H1 (cell line): ENCODE measurements at regions not wholly inside any gene's neighbourhood (a gene's known extent, or its start where the extent isn't known, plus 50 kb on each side); places are given as distances from the start of the nearest gene placed in this dataset.

Experiments
- CTCF ChIA-PET: fragments of 300-600 bp; sonication (Branson Sonifier 250); formaldehyde crosslinking; loops from one replicate; lab custom pipeline; 2021; ENCODE audit not compliant: partially characterized antibody; lab: Charles Lee
- POLR2A ChIA-PET: fragments of 300-600 bp; sonication (Branson Sonifier 250); formaldehyde crosslinking; loops from one replicate; lab custom pipeline; 2021; ENCODE audit warnings: inconsistent platforms; ENCODE audit not compliant: partially characterized antibody; lab: Charles Lee
- DNase-seq, 2 experiments: peaks; one replicate each; pipeline versions ENCODE4 v3.0.0 to v3.0.0-alpha.2; 2010 to 2022; ENCODE audit warnings: low spot score in 2 of 2, low read depth in 1 of 2, mixed read lengths in 1 of 2
- FAIRE-seq: peaks from 2 replicates; lab custom pipeline; 2011; peaks lifted over from hg19 to GRCh38; lab: Jason Lieb, UNC
- H2AFZ ChIP-seq: 2 replicates; pipeline ENCODE4 v1.8.1; 2012; ENCODE audit warnings: low read length, inconsistent platforms
- H2AK5ac ChIP-seq: 2 replicates; pipeline ENCODE4 v1.6.1; 2013; ENCODE audit warnings: low read depth, low read length
- H2BK120ac ChIP-seq: replicated peaks from 2 replicates; pipeline ENCODE3; 2013; ENCODE audit warnings: low read depth, low read length, inconsistent platforms
- H2BK12ac ChIP-seq: 2 replicates; pipeline ENCODE4 v1.6.1; 2013; ENCODE audit warnings: low read depth, low read length
- H2BK15ac ChIP-seq: 2 replicates; pipeline ENCODE4 v1.6.1; 2013; ENCODE audit warnings: low read length
- H2BK20ac ChIP-seq: 2 replicates; pipeline ENCODE4 v1.6.1; 2013; ENCODE audit warnings: low read length
- H2BK5ac ChIP-seq: 2 replicates; pipeline ENCODE4 v1.6.1; 2013; ENCODE audit warnings: low read depth, low read length
- H3K14ac ChIP-seq: 2 replicates; pipeline ENCODE4 v1.6.1; 2013; ENCODE audit warnings: inconsistent platforms; ENCODE audit not compliant: insufficient read length
- H3K18ac ChIP-seq: 2 replicates; pipeline ENCODE4 v1.6.1; 2013; ENCODE audit warnings: low read length; ENCODE audit errors: extremely low read depth
- H3K23ac ChIP-seq: 2 replicates; pipeline ENCODE4 v1.6.1; 2013; ENCODE audit warnings: inconsistent platforms; ENCODE audit not compliant: insufficient read length
- H3K23me2 ChIP-seq: 2 replicates; pipeline ENCODE4 v1.6.1; 2013; ENCODE audit warnings: low read depth, low read length
- H3K27ac ChIP-seq: 2 replicates; pipeline ENCODE4 v1.6.1; 2011; ENCODE audit warnings: low read depth, low read length, inconsistent platforms
- H3K27me3 ChIP-seq, 4 experiments: replicated peaks in 1 of 4; 1 replicate in 1 of 4; 2 replicates in 3 of 4; pipeline versions ENCODE4 v1.6.1 to v1.8.1; 2011 to 2013; ENCODE audit warnings: low read length in 3 of 4, mild to moderate bottlenecking in 3 of 4, inconsistent platforms in 2 of 4, mixed read lengths in 2 of 4, moderate library complexity in 1 of 4; ENCODE audit not compliant: control insufficient read depth in 3 of 4, insufficient read depth in 3 of 4; ENCODE audit errors: extremely low read depth in 1 of 4
- H3K36me3 ChIP-seq, 4 experiments: 2 replicates each; pipeline versions ENCODE4 v1.6.1 to v1.8.1; 2011 to 2013; ENCODE audit warnings: mild to moderate bottlenecking in 4 of 4, low read length in 3 of 4, moderate library complexity in 2 of 4, control low read depth in 1 of 4, inconsistent platforms in 1 of 4; ENCODE audit not compliant: insufficient read depth in 4 of 4, control insufficient read depth in 2 of 4
- H3K4ac ChIP-seq: replicated peaks from 2 replicates; pipeline ENCODE3; 2013; ENCODE audit warnings: low read length, low read depth, mixed read lengths, inconsistent platforms; ENCODE audit not compliant: insufficient read length
- H3K4me1 ChIP-seq, 4 experiments: replicated peaks in 1 of 4; 1 replicate in 1 of 4; 2 replicates in 3 of 4; pipeline versions ENCODE4 v1.6.1 to v1.8.1; 2011 to 2013; ENCODE audit warnings: low read length in 3 of 4, inconsistent platforms in 2 of 4, mixed read lengths in 1 of 4; ENCODE audit not compliant: insufficient read depth in 4 of 4, control insufficient read depth in 3 of 4
- H3K4me2 ChIP-seq, 2 experiments: 2 replicates each; pipeline versions ENCODE4 v1.6.1 to v1.8.1; 2011 to 2013; ENCODE audit warnings: low read depth in 2 of 2, low read length in 2 of 2, control low read depth in 1 of 2, inconsistent platforms in 1 of 2, mild to moderate bottlenecking in 1 of 2; ENCODE audit not compliant: insufficient read depth in 1 of 2
- H3K4me3 ChIP-seq, 4 experiments: fragments of 200-600, 300-600 bp in 1 of 4; sonication (generic), shearing (Covaris generic), sonication (Bioruptor Twin) in 1 of 4; 2 replicates each; pipeline versions ENCODE4 v1.5.1 to v1.8.1; 2011 to 2016; ENCODE audit warnings: low read length in 4 of 4, low read depth in 3 of 4, control low read depth in 2 of 4, inconsistent platforms in 2 of 4, mild to moderate bottlenecking in 2 of 4, mixed read lengths in 1 of 4, moderate library complexity in 1 of 4; ENCODE audit not compliant: insufficient read depth in 2 of 4; ENCODE audit errors: extremely low read depth in 1 of 4
- H3K56ac ChIP-seq: replicated peaks from 2 replicates; pipeline ENCODE3; 2013; ENCODE audit warnings: low read depth, mild to moderate bottlenecking, mixed read lengths, low read length, inconsistent platforms; ENCODE audit not compliant: insufficient read length
- H3K79me1 ChIP-seq: 2 replicates; pipeline ENCODE4 v1.6.1; 2013; ENCODE audit warnings: low read depth, low read length, control low read depth
- H3K79me2 ChIP-seq, 2 experiments: 2 replicates each; pipeline versions ENCODE4 v1.6.1 to v1.8.1; 2012 to 2013; ENCODE audit warnings: low read length in 2 of 2, mild to moderate bottlenecking in 2 of 2, inconsistent platforms in 1 of 2; ENCODE audit not compliant: insufficient read depth in 2 of 2, control insufficient read depth in 1 of 2
- H3K9ac ChIP-seq, 4 experiments: replicated peaks in 1 of 4; 1 replicate in 1 of 4; 2 replicates in 3 of 4; pipeline versions ENCODE4 v1.6.1 to v1.8.1; 2011 to 2013; ENCODE audit warnings: low read depth in 3 of 4, low read length in 3 of 4, control low read depth in 2 of 4, mild to moderate bottlenecking in 2 of 4, moderate library complexity in 2 of 4, inconsistent platforms in 1 of 4; ENCODE audit errors: extremely low read depth in 1 of 4
- H3K9me3 ChIP-seq, 2 experiments: 2 replicates each; pipeline versions ENCODE4 v1.6.1 to v1.8.1; 2012 to 2013; ENCODE audit warnings: mild to moderate bottlenecking in 2 of 2, moderate library complexity in 2 of 2, control low read depth in 1 of 2, inconsistent platforms in 1 of 2, low read depth in 1 of 2, low read length in 1 of 2, mixed read lengths in 1 of 2; ENCODE audit not compliant: insufficient read depth in 2 of 2
- H4K20me1 ChIP-seq, 2 experiments: replicated peaks in 1 of 2; 2 replicates each; pipeline versions ENCODE3 to v1.8.1; 2011 to 2013; ENCODE audit warnings: inconsistent platforms in 2 of 2, low read length in 2 of 2, mild to moderate bottlenecking in 1 of 2; ENCODE audit not compliant: insufficient read depth in 2 of 2, control insufficient read depth in 1 of 2
- H4K5ac ChIP-seq: 2 replicates; pipeline ENCODE4 v1.6.1; 2013; ENCODE audit warnings: low read length, low read depth, mixed read lengths, inconsistent platforms; ENCODE audit not compliant: insufficient read length
- H4K8ac ChIP-seq: 2 replicates; pipeline ENCODE4 v1.8.0; 2013; ENCODE audit warnings: mild to moderate bottlenecking, moderate library complexity, low read length, inconsistent platforms; ENCODE audit not compliant: insufficient read depth; ENCODE audit errors: extremely low read depth
- H4K91ac ChIP-seq: replicated peaks from 2 replicates; pipeline ENCODE3; 2013; ENCODE audit warnings: low read length, mixed read lengths, inconsistent platforms; ENCODE audit not compliant: insufficient read length
- ATF2 ChIP-seq: IDR thresholded peaks from 2 replicates; pipeline ENCODE4 v1.6.1; 2012; ENCODE audit warnings: low read length, inconsistent platforms
- BACH1 ChIP-seq: IDR thresholded peaks from 2 replicates; pipeline ENCODE4 v1.6.1; 2012; ENCODE audit warnings: low read length, improper control_type of control experiment
- BCL11A ChIP-seq, 2 experiments: IDR thresholded peaks; one replicate each; pipeline ENCODE4 v1.6.1; 2011; ENCODE audit warnings: low read depth in 2 of 2, low read length in 2 of 2, mild to moderate bottlenecking in 2 of 2
- CEBPB ChIP-seq: IDR thresholded peaks from 2 replicates; pipeline ENCODE4 v1.6.1; 2012; ENCODE audit warnings: low read depth, low read length
- EGR1 ChIP-seq: IDR thresholded peaks from 2 replicates; pipeline ENCODE4 v1.6.1; 2011; ENCODE audit warnings: low read depth, low read length, borderline replicate concordance
- FOSL1 ChIP-seq: IDR thresholded peaks from 2 replicates; pipeline ENCODE4 v1.6.1; 2011; ENCODE audit warnings: mild to moderate bottlenecking, low read depth, low read length, moderate library complexity; ENCODE audit not compliant: insufficient read depth
- HDAC2 ChIP-seq, 2 experiments: fragments of 300-600 bp in 1 of 2; sonication (generic) in 1 of 2; IDR thresholded peaks; 2 replicates each; pipeline ENCODE4 v1.6.1; 2011 to 2012; ENCODE audit warnings: low read depth in 2 of 2, low read length in 2 of 2, mild to moderate bottlenecking in 2 of 2, moderate library complexity in 2 of 2, borderline replicate concordance in 1 of 2, inconsistent platforms in 1 of 2
- JUND ChIP-seq: IDR thresholded peaks from 2 replicates; pipeline ENCODE4 v1.6.1; 2011; ENCODE audit warnings: mild to moderate bottlenecking, improper control_type of control experiment, low read length
- PHF8 ChIP-seq: fragments of 200-600 bp; sonication (generic); conservative IDR thresholded peaks from 2 replicates; pipeline ENCODE4 v1.7.1; 2012; ENCODE audit warnings: low read depth, mild to moderate bottlenecking, inconsistent platforms, low read length, moderate library complexity
- POLR2AphosphoS5 ChIP-seq: IDR thresholded peaks from 2 replicates; pipeline ENCODE4 v1.6.1; 2011; ENCODE audit warnings: low read depth, low read length
- POU5F1 ChIP-seq: IDR thresholded peaks from 2 replicates; pipeline ENCODE4 v1.6.1; 2011; ENCODE audit warnings: low read depth, mild to moderate bottlenecking, low read length, moderate library complexity
- SAP30 ChIP-seq: fragments of 300-600 bp; sonication (generic); IDR thresholded peaks from 2 replicates; pipeline ENCODE4 v1.7.1; 2012; ENCODE audit warnings: low read length, moderate library complexity, mild to moderate bottlenecking, inconsistent platforms; ENCODE audit not compliant: insufficient read depth, insufficient replicate concordance
- SUZ12 ChIP-seq: fragments of 200-600 bp; sonication (generic); IDR thresholded peaks from 2 replicates; pipeline ENCODE4 v1.6.1; 2012; ENCODE audit warnings: mild to moderate bottlenecking, inconsistent platforms, low read length, moderate library complexity, mixed read lengths
- TCF12 ChIP-seq: IDR thresholded peaks from 2 replicates; pipeline ENCODE4 v1.6.1; 2011; ENCODE audit warnings: low read depth, mild to moderate bottlenecking, low read length
- WGBS, 2 experiments: shearing (Covaris generic) in 1 of 2; methylation state at CpG; one replicate each; pipeline versions ENCODE4 v1.1.6 to v1.1.7; 2013 to 2015; ENCODE audit warnings: low lambda C conversion rate in 2 of 2, mixed read lengths in 2 of 2, inconsistent platforms in 1 of 2, low coverage in 1 of 2, missing lambda C conversion rate in 1 of 2; ENCODE audit not compliant: insufficient replicate concordance in 2 of 2, insufficient coverage in 1 of 2, insufficient read length in 1 of 2; ENCODE audit errors: extremely low coverage in 1 of 2, missing lambda C conversion rate in 1 of 2; 5-methylcytosine and 5-hydroxymethylcytosine counted together

GRCh38 chr3:168453623-168454022 lies 357.9 kb upstream of the GOLIM4 start:
- H3K4me2 ChIP-seq, result no peak overlapping the region
- H3K23me2 ChIP-seq, result no peaks in the 10 kb centered on the region
- no peak overlapping the region for H3K9ac ChIP-seq
- no peak overlapping the region for H2BK120ac ChIP-seq
- H2AFZ ChIP-seq, result no peak overlapping the region
- H3K4me3 ChIP-seq, result no peak overlapping the region
- no peak overlapping the region for H4K91ac ChIP-seq
- no peaks in the 10 kb centered on the region for H3K4me1 ChIP-seq
- no peaks in the 10 kb centered on the region for H3K27me3 ChIP-seq
- H2BK15ac ChIP-seq, result no peak overlapping the region
- H2BK5ac ChIP-seq, result no peak overlapping the region
- no peak overlapping the region for H3K4ac ChIP-seq
- no peak overlapping the region for H4K8ac ChIP-seq
- no peak overlapping the region for H3K27ac ChIP-seq
- WGBS, 2 experiments, result 89% methylated on average over 2 of the region's 2 CpGs; no CpG with 5 or more reads in 1 of the 2 experiments
- no peak overlapping the region for H3K23ac ChIP-seq
- no peak for DNase-seq
- no peak overlapping the region for H4K5ac ChIP-seq
- POLR2A ChIA-PET, result no interaction called here
- H3K9me3 ChIP-seq, result no peaks in the 10 kb centered on the region
- peaks cover 0 to 2% of the 10 kb centered on the region in 2 experiments for H4K20me1 ChIP-seq
- CTCF ChIA-PET, result interaction anchor here (0.7 to 1.0 kb wide), 2 partner anchors 364 to 394 kb away, joined by 3 to 4 read pairs; no protein-coding TSS in a partner anchor
- FAIRE-seq, result no peak
- no peaks in the 10 kb centered on the region for H3K79me2 ChIP-seq
- H3K79me1 ChIP-seq, result no peaks in the 10 kb centered on the region
- H3K18ac ChIP-seq, result no peak overlapping the region
- no peak overlapping the region for H2AK5ac ChIP-seq
- no peak overlapping the region for H2BK20ac ChIP-seq
- no peak overlapping the region for H2BK12ac ChIP-seq
- H3K14ac ChIP-seq, result no peak overlapping the region
- H3K36me3 ChIP-seq, result no peaks in the 10 kb centered on the region
- H3K56ac ChIP-seq, result no peak overlapping the region
- TF ChIP-seq POU5F1, result no peak
- TF ChIP-seq PHF8, result no peak
- TF ChIP-seq JUND, result no peak
- TF ChIP-seq TCF12, result no peak
- TF ChIP-seq ATF2, result no peak
- TF ChIP-seq EGR1, result no peak
- no peak for TF ChIP-seq POLR2AphosphoS5
- no peak for TF ChIP-seq BACH1
- TF ChIP-seq SUZ12, result no peak
- no peak for TF ChIP-seq CEBPB
- no peak for TF ChIP-seq HDAC2 (IDR thresholded peaks at IDR 0.05; ENCODE audit: borderline replicate concordance in 1 of 2, low read depth in 2 of 2, low read length in 2 of 2)
- no peak for TF ChIP-seq SAP30
- TF ChIP-seq FOSL1, result no peak
- TF ChIP-seq BCL11A (IDR thresholded peaks at IDR 0.05; ENCODE audit: low read depth in 2 of 2, low read length in 2 of 2), result no peak
